WERI-Rb-1 (cell line): ENCODE measurements at regions not wholly inside any gene's neighbourhood (a gene's known extent, or its start where the extent isn't known, plus 50 kb on each side); places are given as distances from the start of the nearest gene placed in this dataset.

ENCODE experiments used
- DNase-seq: peaks from one replicate; pipeline ENCODE4 v3.0.0-alpha.2; 2020
- H3K27ac ChIP-seq: fragments of 250-450 bp; sonication (Bioruptor Pico); 2 replicates; pipeline ENCODE4 v1.5.1; 2020; ENCODE audit warnings: mild to moderate bottlenecking, moderate library complexity
- H3K27me3 ChIP-seq: fragments of 250-450 bp; sonication (Bioruptor Pico); 2 replicates; pipeline ENCODE4 v1.5.1; 2021; ENCODE audit warnings: mild to moderate bottlenecking, low read depth, moderate library complexity; ENCODE audit not compliant: insufficient read depth, severe bottlenecking
- H3K36me3 ChIP-seq: fragments of 250-450 bp; sonication (Bioruptor Pico); 2 replicates; pipeline ENCODE4 v1.5.1; 2020; ENCODE audit warnings: mild to moderate bottlenecking, moderate library complexity
- H3K4me3 ChIP-seq: 2 replicates; pipeline ENCODE4 v1.5.1; 2011; ENCODE audit warnings: low read depth, mild to moderate bottlenecking, control low read depth, low read length
- H3K9me3 ChIP-seq: fragments of 250-450 bp; sonication (Bioruptor Pico); 2 replicates; pipeline ENCODE4 v1.5.1; 2021; ENCODE audit warnings: mild to moderate bottlenecking, moderate library complexity; ENCODE audit not compliant: severe bottlenecking
- CTCF ChIP-seq: IDR thresholded peaks from 2 replicates; pipeline ENCODE4 v1.5.1; 2011; ENCODE audit warnings: low read depth, mild to moderate bottlenecking, control low read depth, inconsistent platforms, low read length

- TF ChIP-seq CTCF = no peak
- no peak overlapping the region for H3K27ac ChIP-seq
- no peak for DNase-seq
- no peaks in the 10 kb centered on the region for H3K27me3 ChIP-seq
- H3K9me3 ChIP-seq = no peaks in the 10 kb centered on the region
- H3K36me3 ChIP-seq = no peaks in the 10 kb centered on the region
- no peak overlapping the region for H3K4me3 ChIP-seq
Observed at GRCh38 chr18:64331419-64331818, 182.5 kb upstream of the LINC00305 start.

GRCh38 chr18:64330931-64331330 lies 182.0 kb upstream of the LINC00305 start:
- Histone ChIP-seq H3K27me3 (no peaks in the 10 kb centered on the region), H3K9me3 (no peaks in the 10 kb centered on the region), H3K4me3 (no peak overlapping the region), H3K27ac (no peak overlapping the region), H3K36me3 (no peaks in the 10 kb centered on the region)
- no peak for DNase-seq
- TF ChIP-seq CTCF = no peak

- peak; percentile 22 for DNase-seq
- peak; percentile 58 for TF ChIP-seq CTCF
- H3K4me3 ChIP-seq = no peak overlapping the region
Observed at GRCh38 chr18:64330161-64330560, 181.3 kb upstream of the LINC00305 start.

GRCh38 chr18:64322189-64322588 lies 173.3 kb upstream of the LINC00305 start:
- DNase-seq = no peak
- no peak overlapping the region for H3K4me3 ChIP-seq
- no peak overlapping the region for H3K27ac ChIP-seq
- TF ChIP-seq CTCF = no peak
- no peaks in the 10 kb centered on the region for H3K9me3 ChIP-seq
- H3K36me3 ChIP-seq = no peaks in the 10 kb centered on the region
- no peaks in the 10 kb centered on the region for H3K27me3 ChIP-seq

More at GRCh38 chr18:64330161-64330560, 181.3 kb upstream of the LINC00305 start:
- Histone ChIP-seq H3K27ac (no peak overlapping the region), H3K27me3 (no peaks in the 10 kb centered on the region), H3K9me3 (no peaks in the 10 kb centered on the region), H3K36me3 (no peaks in the 10 kb centered on the region)

- no peak for TF ChIP-seq CTCF
- no peak overlapping the region for H3K27ac ChIP-seq
- H3K27me3 ChIP-seq = no peaks in the 10 kb centered on the region
- H3K9me3 ChIP-seq = no peaks in the 10 kb centered on the region
- no peak overlapping the region for H3K4me3 ChIP-seq
- H3K36me3 ChIP-seq = no peaks in the 10 kb centered on the region
- DNase-seq = no peak
Observed at GRCh38 chr18:64318547-64318946, 169.7 kb upstream of the LINC00305 start.

GRCh38 chr18:64311859-64312258 lies 163.0 kb upstream of the LINC00305 start:
- no peak for TF ChIP-seq CTCF
- Histone ChIP-seq H3K27me3 (no peaks in the 10 kb centered on the region), H3K9me3 (no peaks in the 10 kb centered on the region), H3K4me3 (no peak overlapping the region), H3K27ac (no peak overlapping the region), H3K36me3 (no peaks in the 10 kb centered on the region)
- DNase-seq = no peak
